ENCODE measurements at regions not wholly inside any gene's neighbourhood (a gene's known extent, or its start where the extent isn't known, plus 50 kb on each side); places are given as distances from the start of the nearest gene placed in this dataset.

DNA sequence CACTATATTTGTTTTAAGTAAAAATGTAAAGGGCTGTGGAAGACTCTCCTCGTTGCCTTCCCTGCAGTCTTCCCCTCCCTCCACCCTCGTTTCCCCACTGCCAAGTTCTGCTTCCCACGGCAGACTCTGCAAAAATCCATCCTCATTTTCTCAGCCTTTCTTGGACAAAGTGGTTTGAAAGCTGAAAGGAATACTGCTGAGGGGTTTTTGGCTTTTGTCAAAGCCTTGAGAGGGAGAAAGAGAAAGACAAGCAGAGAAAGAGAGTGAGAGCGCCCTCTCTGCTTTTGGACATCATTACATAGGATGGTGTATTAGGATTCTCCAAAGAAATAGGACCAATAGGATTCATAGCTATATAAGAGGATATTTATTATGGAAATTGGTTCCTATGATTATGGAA is 455.9 kb upstream of the SOX11 start:
- no peak for TF ChIP-seq TAF1 (IDR thresholded peaks at IDR 0.05; ENCODE audit: borderline replicate concordance, insufficient read depth, low read length)
- TF ChIP-seq POLR2AphosphoS5 (IDR thresholded peaks at IDR 0.05; ENCODE audit: low read depth, low read length): no peak
- TF ChIP-seq REST (IDR thresholded peaks at IDR 0.05; ENCODE audit: insufficient read depth in 1 of 2, low read depth in 2 of 2, low read length in 2 of 2): no peak
